KMS-11 (cell line): ENCODE measurements at regions not wholly inside any gene's neighbourhood (a gene's known extent, or its start where the extent isn't known, plus 50 kb on each side); places are given as distances from the start of the nearest gene placed in this dataset.

ENCODE experiments used
- H2AFZ ChIP-seq: fragments of 200-600 bp; sonication (generic); 2 replicates; pipeline ENCODE4 v1.6.1; 2016; ENCODE audit warnings: antibody characterized with exemption, mixed run types, low read depth
- H3K27ac ChIP-seq: fragments of 200-600 bp; sonication (generic); 2 replicates; pipeline ENCODE4 v1.6.1; 2016; ENCODE audit warnings: mild to moderate bottlenecking, mixed run types
- H3K27me3 ChIP-seq: fragments of 200-600 bp; sonication (generic); 2 replicates; pipeline ENCODE4 v1.6.1; 2017; ENCODE audit warnings: mild to moderate bottlenecking, low read depth, mixed run types, moderate library complexity; ENCODE audit not compliant: insufficient read depth
- H3K36me3 ChIP-seq: fragments of 200-600 bp; sonication (generic); 2 replicates; pipeline ENCODE4 v1.6.1; 2017; ENCODE audit warnings: mild to moderate bottlenecking, mixed run types; ENCODE audit not compliant: insufficient read depth
- H3K4me1 ChIP-seq: fragments of 200-600 bp; sonication (generic); 2 replicates; pipeline ENCODE4 v1.6.1; 2016; ENCODE audit warnings: mild to moderate bottlenecking, low read depth, mixed run types; ENCODE audit not compliant: poor library complexity, severe bottlenecking
- H3K4me2 ChIP-seq: fragments of 200-600 bp; sonication (generic); 2 replicates; pipeline ENCODE4 v1.7.0; 2016; ENCODE audit warnings: mild to moderate bottlenecking, mixed run types
- H3K4me3 ChIP-seq: fragments of 200-600 bp; sonication (generic); IDR thresholded peaks from 2 replicates; pipeline ENCODE4 v1.6.1; 2017; ENCODE audit warnings: low read depth, low read length, mixed read lengths; ENCODE audit not compliant: insufficient read depth
- H3K79me2 ChIP-seq: fragments of 200-600 bp; sonication (generic); 2 replicates; pipeline ENCODE4 v1.6.1; 2016; ENCODE audit warnings: low read depth, mixed run types; ENCODE audit not compliant: insufficient read depth
- H3K9ac ChIP-seq: fragments of 200-600 bp; sonication (generic); 2 replicates; pipeline ENCODE4 v1.6.1; 2016; ENCODE audit warnings: mild to moderate bottlenecking, mixed run types
- H4K20me1 ChIP-seq: fragments of 200-600 bp; sonication (generic); 2 replicates; pipeline ENCODE4 v1.6.1; 2016; ENCODE audit warnings: mild to moderate bottlenecking, mixed run types; ENCODE audit not compliant: insufficient read depth
- TF ChIP-seq, protein P1 (sequence below): fragments of 200-600 bp; sonication (generic); conservative IDR thresholded peaks from 2 replicates; pipeline ENCODE4 v1.6.1; 2017; ENCODE audit warnings: low read depth, mild to moderate bottlenecking, antibody characterized with exemption, low read length, moderate library complexity, mixed read lengths

DNA sequence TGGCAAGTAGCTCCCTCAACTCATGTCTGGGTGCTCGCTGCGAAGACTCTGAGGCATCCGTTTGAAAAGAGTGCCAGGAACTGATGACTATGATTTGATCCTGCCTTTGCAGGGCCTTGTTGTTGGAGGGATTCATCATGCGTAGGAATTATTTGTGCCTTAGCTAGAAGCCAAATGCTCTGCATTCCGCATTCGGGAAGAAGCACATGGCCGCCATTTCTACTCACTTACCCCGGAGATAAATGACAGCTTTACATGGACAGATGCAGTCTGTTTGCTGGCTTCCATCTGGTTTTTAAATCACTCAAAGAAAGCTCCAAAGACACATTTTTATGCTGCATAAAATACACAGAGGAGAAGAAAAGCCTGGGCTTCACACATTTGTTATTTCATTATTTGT is 363.3 kb upstream of the CDH4 start:
- Histone ChIP-seq H3K4me2 (no peak overlapping the region), H3K4me1 (peaks cover 16% of the 10 kb centered on the region), H3K9ac (no peak overlapping the region), H4K20me1 (no peaks in the 10 kb centered on the region), H3K79me2 (no peaks in the 10 kb centered on the region), H3K27me3 (no peaks in the 10 kb centered on the region), H2AFZ (no peak overlapping the region), H3K27ac (no peak overlapping the region), H3K36me3 (no peaks in the 10 kb centered on the region), H3K4me3 (no peak overlapping the region)
- TF ChIP-seq, protein P1, sequence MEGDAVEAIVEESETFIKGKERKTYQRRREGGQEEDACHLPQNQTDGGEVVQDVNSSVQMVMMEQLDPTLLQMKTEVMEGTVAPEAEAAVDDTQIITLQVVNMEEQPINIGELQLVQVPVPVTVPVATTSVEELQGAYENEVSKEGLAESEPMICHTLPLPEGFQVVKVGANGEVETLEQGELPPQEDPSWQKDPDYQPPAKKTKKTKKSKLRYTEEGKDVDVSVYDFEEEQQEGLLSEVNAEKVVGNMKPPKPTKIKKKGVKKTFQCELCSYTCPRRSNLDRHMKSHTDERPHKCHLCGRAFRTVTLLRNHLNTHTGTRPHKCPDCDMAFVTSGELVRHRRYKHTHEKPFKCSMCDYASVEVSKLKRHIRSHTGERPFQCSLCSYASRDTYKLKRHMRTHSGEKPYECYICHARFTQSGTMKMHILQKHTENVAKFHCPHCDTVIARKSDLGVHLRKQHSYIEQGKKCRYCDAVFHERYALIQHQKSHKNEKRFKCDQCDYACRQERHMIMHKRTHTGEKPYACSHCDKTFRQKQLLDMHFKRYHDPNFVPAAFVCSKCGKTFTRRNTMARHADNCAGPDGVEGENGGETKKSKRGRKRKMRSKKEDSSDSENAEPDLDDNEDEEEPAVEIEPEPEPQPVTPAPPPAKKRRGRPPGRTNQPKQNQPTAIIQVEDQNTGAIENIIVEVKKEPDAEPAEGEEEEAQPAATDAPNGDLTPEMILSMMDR: no peak

DNA sequence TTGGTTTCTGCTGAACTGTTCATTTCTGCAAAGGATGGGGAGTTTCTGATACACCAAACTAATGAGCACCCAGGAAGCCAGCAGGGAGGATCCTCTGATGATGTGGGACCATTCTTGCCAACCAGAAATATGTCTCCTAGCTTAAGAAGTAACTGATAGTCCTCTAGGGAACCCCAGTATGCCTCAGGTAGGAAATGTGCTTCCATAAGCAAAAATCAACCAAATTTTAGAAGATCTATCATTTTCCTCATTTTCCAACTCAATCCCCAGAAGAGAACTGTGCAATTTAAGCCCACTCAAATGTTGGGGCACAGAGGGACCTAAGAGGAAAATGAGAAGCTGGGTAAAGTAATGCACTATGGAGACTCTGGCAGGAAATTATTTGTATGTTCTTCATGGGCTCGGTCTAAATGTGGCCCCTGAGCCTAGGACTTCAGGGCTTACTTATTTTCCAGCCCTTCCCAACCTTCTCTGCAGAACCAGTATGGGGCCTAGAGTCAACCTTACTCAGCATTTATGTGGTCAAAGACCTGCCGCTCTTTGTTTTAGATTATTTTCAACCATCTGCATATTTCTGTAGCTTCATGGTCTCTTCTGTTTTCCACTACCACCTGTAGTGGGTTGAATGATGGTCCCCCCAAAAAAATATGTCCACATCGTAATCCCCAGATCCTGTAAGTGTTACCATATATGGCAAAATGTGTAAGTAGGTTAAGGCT is 359.8 kb upstream of the CDH4 start:
- no peaks in the 10 kb centered on the region for H3K79me2 ChIP-seq
- no peaks in the 10 kb centered on the region for H3K27me3 ChIP-seq
- TF ChIP-seq, protein P1: no peak
- H3K27ac ChIP-seq: no peak overlapping the region
- no peak overlapping the region for H2AFZ ChIP-seq
- H3K36me3 ChIP-seq: no peaks in the 10 kb centered on the region
- no peak overlapping the region for H3K4me2 ChIP-seq
- H3K4me3 ChIP-seq: no peak overlapping the region
- no peaks in the 10 kb centered on the region for H4K20me1 ChIP-seq
- no peak overlapping the region for H3K9ac ChIP-seq
- peaks cover 7% of the 10 kb centered on the region for H3K4me1 ChIP-seq

DNA sequence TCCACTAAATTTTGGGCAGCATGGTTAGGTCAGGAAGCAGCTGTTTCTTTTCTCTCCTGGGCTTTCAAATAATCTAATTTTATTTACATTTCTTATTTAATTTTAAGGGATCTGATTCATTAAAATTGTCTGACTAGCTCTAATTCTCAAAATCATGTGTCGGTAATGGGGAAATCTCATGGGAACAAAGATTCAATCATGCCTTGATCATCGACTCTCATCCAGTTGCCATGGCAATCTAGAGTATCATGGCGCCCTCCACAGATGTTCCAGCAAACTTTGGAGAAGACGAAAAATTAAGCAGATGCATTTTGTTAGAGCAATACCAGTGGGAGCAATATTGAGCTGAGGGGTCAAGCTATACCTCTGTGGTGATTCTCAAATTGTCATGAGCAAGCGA is 358.0 kb upstream of the CDH4 start:
- Histone ChIP-seq H3K4me2 (no peak overlapping the region), H3K4me3 (no peak overlapping the region), H3K27me3 (no peaks in the 10 kb centered on the region), H2AFZ (no peak overlapping the region), H3K79me2 (no peaks in the 10 kb centered on the region), H3K9ac (no peak overlapping the region), H3K4me1 (peaks cover 7% of the 10 kb centered on the region), H3K27ac (no peak overlapping the region), H3K36me3 (no peaks in the 10 kb centered on the region), H4K20me1 (no peaks in the 10 kb centered on the region)
- TF ChIP-seq, protein P1: no peak

DNA sequence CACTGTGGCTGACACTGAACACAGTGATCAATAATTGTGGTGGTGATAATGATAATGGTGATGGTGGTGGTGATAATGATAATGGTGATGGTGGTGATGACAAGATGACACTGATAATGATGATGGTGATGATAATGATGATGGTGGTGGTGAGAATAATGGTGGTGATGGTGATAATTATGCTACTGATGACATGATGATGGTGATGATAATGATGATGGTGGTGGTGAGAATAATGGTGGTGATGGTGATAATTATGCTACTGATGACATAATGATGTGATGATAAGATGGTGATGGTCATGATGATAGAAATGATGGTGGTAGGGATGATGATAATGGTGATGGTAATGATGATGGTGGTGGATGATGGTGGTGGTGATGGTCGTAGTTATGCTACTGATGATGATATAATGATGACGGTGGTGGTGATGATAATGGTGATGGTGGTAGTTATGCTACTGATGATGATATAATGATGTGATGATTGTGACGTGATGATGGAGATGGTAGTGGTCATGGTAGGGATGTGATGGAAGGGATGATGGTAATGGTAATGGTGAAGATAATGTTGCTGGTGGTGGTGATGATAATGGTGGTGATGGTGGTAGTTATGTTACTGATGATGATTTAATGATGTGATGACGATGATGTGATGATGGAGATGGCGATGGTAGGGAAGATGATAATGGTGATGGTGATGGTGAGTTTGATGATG is 356.5 kb upstream of the CDH4 start:
- H3K79me2 ChIP-seq: no peaks in the 10 kb centered on the region
- H3K4me2 ChIP-seq: no peak overlapping the region
- H4K20me1 ChIP-seq: no peaks in the 10 kb centered on the region
- no peaks in the 10 kb centered on the region for H3K27me3 ChIP-seq
- peaks cover 7% of the 10 kb centered on the region for H3K4me1 ChIP-seq
- TF ChIP-seq, protein P1: no peak
- H3K4me3 ChIP-seq: no peak overlapping the region
- no peak overlapping the region for H3K9ac ChIP-seq
- no peaks in the 10 kb centered on the region for H3K36me3 ChIP-seq
- H2AFZ ChIP-seq: no peak overlapping the region
- no peak overlapping the region for H3K27ac ChIP-seq
